ENCODE measurements at regions not wholly inside any gene's neighbourhood (a gene's known extent, or its start where the extent isn't known, plus 50 kb on each side); places are given as distances from the start of the nearest gene placed in this dataset.

GRCh38 chr14:65345266-65345665 is 67.3 kb upstream of the FUT8 start:
- no peak overlapping the region for H3K27ac ChIP-seq (ENCODE audit: low read length)

GRCh38 chr14:65346474-65346873 is 66.1 kb upstream of the FUT8 start:
- H3K9ac ChIP-seq (ENCODE audit: low read depth, low read length) = no peak overlapping the region
- H3K27me3 ChIP-seq (ENCODE audit: insufficient read depth, low read length, poor library complexity) = no peaks in the 10 kb centered on the region
- no peak overlapping the region for H3K27ac ChIP-seq (ENCODE audit: low read length)
- no peaks in the 10 kb centered on the region for H3K36me3 ChIP-seq (ENCODE audit: insufficient read depth, low read length)
- H3K4me1 ChIP-seq (ENCODE audit: insufficient read depth, low read length) = no peaks in the 10 kb centered on the region
- H2AFZ ChIP-seq (ENCODE audit: low read depth, low read length) = no peak overlapping the region
- H3K4me2 ChIP-seq (ENCODE audit: insufficient read depth, low read length) = no peak overlapping the region
- H3K9me3 ChIP-seq (ENCODE audit: insufficient read depth, low read length, severe bottlenecking) = no peaks in the 10 kb centered on the region
- H3K79me2 ChIP-seq (ENCODE audit: insufficient read depth, low read length) = no peaks in the 10 kb centered on the region
- H3K4me3 ChIP-seq (ENCODE audit: low read depth in 1 of 2, low read length in 2 of 2) = no peak overlapping the region
- DNase-seq (no peak), ATAC-seq (ENCODE audit: insufficient read depth, low read depth) (no peak)
- H4K20me1 ChIP-seq (ENCODE audit: insufficient read depth, low read length) = no peaks in the 10 kb centered on the region
- TF ChIP-seq EZH2 (IDR thresholded peaks at IDR 0.05; ENCODE audit: borderline replicate concordance, low read depth, low read length, severe bottlenecking) = no peak
- no peak for TF ChIP-seq CTCF (IDR thresholded peaks at IDR 0.05; ENCODE audit: borderline replicate concordance, extremely low read depth, low read length, poor library complexity, severe bottlenecking)

More at GRCh38 chr14:65345266-65345665, 67.3 kb upstream of the FUT8 start:
- H3K9ac ChIP-seq (ENCODE audit: low read depth, low read length) = no peak overlapping the region
- H3K27me3 ChIP-seq (ENCODE audit: insufficient read depth, low read length, poor library complexity) = no peaks in the 10 kb centered on the region
- H3K4me1 ChIP-seq (ENCODE audit: insufficient read depth, low read length) = no peaks in the 10 kb centered on the region
- no peaks in the 10 kb centered on the region for H3K79me2 ChIP-seq (ENCODE audit: insufficient read depth, low read length)
- no peaks in the 10 kb centered on the region for H3K36me3 ChIP-seq (ENCODE audit: insufficient read depth, low read length)
- H3K4me3 ChIP-seq (ENCODE audit: low read depth in 1 of 2, low read length in 2 of 2) = no peak overlapping the region
- H4K20me1 ChIP-seq (ENCODE audit: insufficient read depth, low read length) = no peaks in the 10 kb centered on the region
- no peak for ATAC-seq (ENCODE audit: insufficient read depth, low read depth)
- no peaks in the 10 kb centered on the region for H3K9me3 ChIP-seq (ENCODE audit: insufficient read depth, low read length, severe bottlenecking)
- no peak overlapping the region for H3K4me2 ChIP-seq (ENCODE audit: insufficient read depth, low read length)
- no peak for DNase-seq
- no peak overlapping the region for H2AFZ ChIP-seq (ENCODE audit: low read depth, low read length)
- TF ChIP-seq EZH2 (IDR thresholded peaks at IDR 0.05; ENCODE audit: borderline replicate concordance, low read depth, low read length, severe bottlenecking) (no peak), CTCF (IDR thresholded peaks at IDR 0.05; ENCODE audit: borderline replicate concordance, extremely low read depth, low read length, poor library complexity, severe bottlenecking) (no peak)

- ATAC-seq (ENCODE audit: insufficient read depth, low read depth) = no peak
- Histone ChIP-seq H3K27me3 (ENCODE audit: insufficient read depth, low read length, poor library complexity) (no peaks in the 10 kb centered on the region), H3K4me2 (ENCODE audit: insufficient read depth, low read length) (no peak overlapping the region), H2AFZ (ENCODE audit: low read depth, low read length) (no peak overlapping the region), H3K36me3 (ENCODE audit: insufficient read depth, low read length) (no peaks in the 10 kb centered on the region), H3K4me1 (ENCODE audit: insufficient read depth, low read length) (no peaks in the 10 kb centered on the region), H4K20me1 (ENCODE audit: insufficient read depth, low read length) (no peaks in the 10 kb centered on the region), H3K9ac (ENCODE audit: low read depth, low read length) (no peak overlapping the region), H3K9me3 (ENCODE audit: insufficient read depth, low read length, severe bottlenecking) (no peaks in the 10 kb centered on the region), H3K79me2 (ENCODE audit: insufficient read depth, low read length) (no peaks in the 10 kb centered on the region), H3K4me3 (ENCODE audit: low read depth in 1 of 2, low read length in 2 of 2) (no peak overlapping the region), H3K27ac (ENCODE audit: low read length) (no peak overlapping the region)
- TF ChIP-seq CTCF (IDR thresholded peaks at IDR 0.05; ENCODE audit: borderline replicate concordance, extremely low read depth, low read length, poor library complexity, severe bottlenecking) (no peak), EZH2 (IDR thresholded peaks at IDR 0.05; ENCODE audit: borderline replicate concordance, low read depth, low read length, severe bottlenecking) (no peak)
- no peak for DNase-seq
These were observed 65.6 kb upstream of the FUT8 start for GRCh38 chr14:65346895-65347294.

- Histone ChIP-seq H3K27me3 (ENCODE audit: insufficient read depth, low read length, poor library complexity) (no peaks in the 10 kb centered on the region), H3K27ac (ENCODE audit: low read length) (no peak overlapping the region), H3K79me2 (ENCODE audit: insufficient read depth, low read length) (no peaks in the 10 kb centered on the region), H3K9me3 (ENCODE audit: insufficient read depth, low read length, severe bottlenecking) (no peaks in the 10 kb centered on the region), H3K36me3 (ENCODE audit: insufficient read depth, low read length) (no peaks in the 10 kb centered on the region), H3K9ac (ENCODE audit: low read depth, low read length) (no peak overlapping the region), H3K4me3 (ENCODE audit: low read depth in 1 of 2, low read length in 2 of 2) (no peak overlapping the region), H3K4me1 (ENCODE audit: insufficient read depth, low read length) (no peaks in the 10 kb centered on the region), H3K4me2 (ENCODE audit: insufficient read depth, low read length) (no peak overlapping the region), H4K20me1 (ENCODE audit: insufficient read depth, low read length) (no peaks in the 10 kb centered on the region), H2AFZ (ENCODE audit: low read depth, low read length) (no peak overlapping the region)
- no peak for TF ChIP-seq EZH2 (IDR thresholded peaks at IDR 0.05; ENCODE audit: borderline replicate concordance, low read depth, low read length, severe bottlenecking)
- TF ChIP-seq CTCF (IDR thresholded peaks at IDR 0.05; ENCODE audit: borderline replicate concordance, extremely low read depth, low read length, poor library complexity, severe bottlenecking) = no peak
- DNase-seq = no peak
- no peak for ATAC-seq (ENCODE audit: insufficient read depth, low read depth)
These were observed 64.4 kb upstream of the FUT8 start for GRCh38 chr14:65348137-65348536.

All from DND-41 (cell line).